ENCODE measurements at regions not wholly inside any gene's neighbourhood (a gene's known extent, or its start where the extent isn't known, plus 50 kb on each side); places are given as distances from the start of the nearest gene placed in this dataset.

GRCh38 chr10:110442746-110443145, 55.0 kb upstream of the DUSP5 start:
- no peak for DNase-seq

- DNase-seq, result no peak
Measured at GRCh38 chr10:110443239-110444003, 54.3 kb upstream of the DUSP5 start.

DNA sequence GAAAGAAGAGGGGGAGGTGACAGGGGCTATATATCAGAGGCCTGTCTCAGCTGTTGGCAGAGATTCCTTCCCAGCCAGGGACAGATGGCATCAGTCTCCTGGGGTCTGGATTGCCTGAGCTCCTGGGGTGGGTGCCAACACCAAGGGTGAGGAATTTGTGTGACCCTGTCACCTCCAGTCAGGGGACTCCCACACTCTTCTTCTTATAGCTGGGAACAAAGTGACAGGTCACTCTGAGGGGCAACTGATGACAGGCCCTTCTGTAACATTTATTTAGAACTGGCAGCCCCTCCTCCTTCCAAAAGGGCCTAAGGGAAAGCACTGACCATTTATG, 53.7 kb upstream of the DUSP5 start:
- no peak for DNase-seq

GRCh38 chr10:110445871-110446270, 51.8 kb upstream of the DUSP5 start:
- no peak for DNase-seq

DNA sequence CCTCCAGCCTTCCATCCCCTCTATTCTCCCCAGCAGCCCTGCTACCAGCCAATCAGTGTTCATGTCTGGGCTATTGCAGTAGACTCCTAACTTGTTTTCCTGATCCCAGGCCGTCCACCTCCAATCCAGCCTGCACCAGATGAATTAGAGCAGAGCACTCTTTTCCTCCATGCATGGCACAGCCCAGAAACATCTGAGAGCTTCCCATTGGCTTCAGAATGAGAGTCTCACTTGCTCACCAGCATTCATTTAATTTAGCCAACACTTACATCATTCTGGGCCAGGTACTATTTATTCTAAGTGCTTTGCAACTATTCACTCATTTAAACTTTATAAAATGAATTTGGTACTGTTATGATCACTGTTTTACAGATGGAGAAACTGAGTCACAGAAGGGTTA, 51.4 kb upstream of the DUSP5 start:
- DNase-seq, result no peak

GRCh38 chr10:110446954-110447608, 50.6 kb upstream of the DUSP5 start:
- DNase-seq, result no peak

DNA sequence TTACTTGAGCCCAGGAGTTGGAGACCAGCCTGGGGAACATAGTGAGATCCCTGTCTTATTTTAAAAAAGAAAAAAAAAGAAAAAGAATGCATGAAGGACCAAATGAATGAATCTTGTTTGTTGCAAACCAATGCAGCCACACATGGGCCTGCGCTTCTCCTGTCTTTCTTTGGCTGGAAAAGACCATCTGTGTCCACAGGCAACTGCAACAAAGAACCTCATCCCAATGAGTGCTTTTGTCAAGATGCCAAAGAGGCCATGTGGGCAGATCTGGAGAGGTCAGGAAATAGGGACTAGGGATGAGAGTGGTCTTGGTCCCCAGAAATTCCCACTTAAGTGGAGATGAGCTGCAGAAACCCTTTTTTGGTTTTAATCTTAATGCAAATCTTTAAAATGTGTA, 49.8 kb upstream of the DUSP5 start:
- DNase-seq, result no peak
